ENCODE measurements at regions not wholly inside any gene's neighbourhood (a gene's known extent, or its start where the extent isn't known, plus 50 kb on each side); places are given as distances from the start of the nearest gene placed in this dataset.
"Not testable (repeated sequence)": the region's sequence is repeated elsewhere in the genome, so short reads cannot be mapped to it uniquely, and the experiment has no call there.

DNA sequence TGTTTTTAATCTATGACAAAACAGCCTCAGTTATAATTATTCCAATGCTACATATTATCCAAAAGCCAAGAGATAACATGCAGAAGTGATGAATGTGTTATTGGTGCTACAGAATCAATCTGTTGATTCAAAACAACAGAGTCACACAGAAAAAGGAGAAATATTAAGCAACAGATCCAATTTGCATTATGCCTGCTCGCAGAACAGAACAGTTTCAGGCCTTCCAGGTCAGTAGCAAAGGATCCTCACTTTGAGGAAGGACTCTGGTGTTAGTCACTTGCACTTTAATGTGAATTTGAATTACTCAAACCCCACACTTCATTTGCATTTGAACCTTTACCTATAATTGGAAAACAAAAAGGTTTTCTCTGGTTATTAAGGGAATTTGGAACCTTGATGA, 198.6 kb upstream of the NT5E start:
- no peak overlapping the region for H3K27ac ChIP-seq (ENCODE audit: low read depth in 1 of 2, low read length in 1 of 2)
- DNase-seq (ENCODE audit: low read depth in 6 of 9, low spot score in 9 of 9): no peak
- 62% methylated on average over 1 of the region's 1 CpG for WGBS
- H3K9me3 ChIP-seq (ENCODE audit: control insufficient read depth in 2 of 2, insufficient read depth in 1 of 2, low read length in 1 of 2): no peaks in the 10 kb centered on the region
- H3K4me1 ChIP-seq (ENCODE audit: control insufficient read depth in 2 of 2, insufficient read depth in 2 of 2, low read length in 2 of 2): no peaks in the 10 kb centered on the region
- no peak overlapping the region for H3K4me3 ChIP-seq (ENCODE audit: low read length in 2 of 2)
- no peaks in the 10 kb centered on the region for H3K27me3 ChIP-seq (ENCODE audit: control insufficient read depth in 2 of 2, insufficient read depth in 1 of 2, low read length in 1 of 2)
- no peaks in the 10 kb centered on the region for H3K36me3 ChIP-seq (ENCODE audit: control insufficient read depth in 2 of 2, insufficient read depth in 2 of 2, low read length in 1 of 2)

DNA sequence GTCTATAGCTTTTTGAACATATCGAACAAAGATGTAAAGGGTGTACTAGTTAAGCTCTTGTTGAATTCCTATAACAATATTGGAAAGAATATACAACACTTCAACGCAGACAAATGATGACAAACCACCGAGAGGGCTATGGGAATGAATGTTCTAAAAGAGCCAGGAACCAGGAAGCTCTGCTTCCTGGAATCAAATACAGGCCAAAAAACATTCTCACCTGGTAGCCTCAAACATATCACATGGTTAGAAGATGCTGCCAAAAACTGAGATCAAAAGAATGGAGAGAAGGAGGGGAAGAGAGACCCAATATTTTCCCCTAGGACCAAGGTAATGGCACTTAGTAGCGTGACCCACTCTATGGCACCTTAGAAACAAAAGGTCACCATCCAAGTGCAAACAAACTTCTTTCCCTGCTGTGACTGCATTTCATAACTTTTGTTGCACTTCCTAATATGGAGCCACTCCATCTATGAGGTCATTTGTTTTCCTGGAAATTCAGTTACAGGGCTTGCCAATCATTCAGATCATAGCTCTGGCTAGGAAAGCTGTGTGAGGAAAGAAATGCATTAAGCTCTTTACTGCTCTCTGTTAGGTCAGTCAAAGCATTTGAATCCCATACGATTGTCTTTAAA, 199.2 kb upstream of the NT5E start:
- 88% methylated on average over 5 of the region's 5 CpGs for WGBS
- Histone ChIP-seq H3K4me1 (ENCODE audit: control insufficient read depth in 2 of 2, insufficient read depth in 2 of 2, low read length in 2 of 2) (no peaks in the 10 kb centered on the region), H3K9me3 (ENCODE audit: control insufficient read depth in 2 of 2, insufficient read depth in 1 of 2, low read length in 1 of 2) (no peaks in the 10 kb centered on the region), H3K27me3 (ENCODE audit: control insufficient read depth in 2 of 2, insufficient read depth in 1 of 2, low read length in 1 of 2) (no peaks in the 10 kb centered on the region), H3K27ac (ENCODE audit: low read depth in 1 of 2, low read length in 1 of 2) (no peak overlapping the region), H3K36me3 (ENCODE audit: control insufficient read depth in 2 of 2, insufficient read depth in 2 of 2, low read length in 1 of 2) (no peaks in the 10 kb centered on the region), H3K4me3 (ENCODE audit: low read length in 2 of 2) (no peak overlapping the region)
- DNase-seq (ENCODE audit: low read depth in 6 of 9, low spot score in 9 of 9): no peak

- Histone ChIP-seq H3K4me1 (ENCODE audit: control insufficient read depth in 2 of 2, insufficient read depth in 2 of 2, low read length in 2 of 2) (no peaks in the 10 kb centered on the region), H3K36me3 (ENCODE audit: control insufficient read depth in 2 of 2, insufficient read depth in 2 of 2, low read length in 1 of 2) (no peaks in the 10 kb centered on the region), H3K27me3 (ENCODE audit: control insufficient read depth in 2 of 2, insufficient read depth in 1 of 2, low read length in 1 of 2) (no peaks in the 10 kb centered on the region), H3K27ac (ENCODE audit: low read depth in 1 of 2, low read length in 1 of 2) (no peak overlapping the region), H3K9me3 (ENCODE audit: control insufficient read depth in 2 of 2, insufficient read depth in 1 of 2, low read length in 1 of 2) (no peaks in the 10 kb centered on the region), H3K4me3 (ENCODE audit: low read length in 2 of 2) (no peak overlapping the region)
- no peak for DNase-seq (ENCODE audit: low read depth in 6 of 9, low spot score in 9 of 9)
- WGBS: 89% methylated on average over 3 of the region's 3 CpGs
These were observed 204.9 kb upstream of the NT5E start for GRCh38 chr6:85245004-85245403.

DNA sequence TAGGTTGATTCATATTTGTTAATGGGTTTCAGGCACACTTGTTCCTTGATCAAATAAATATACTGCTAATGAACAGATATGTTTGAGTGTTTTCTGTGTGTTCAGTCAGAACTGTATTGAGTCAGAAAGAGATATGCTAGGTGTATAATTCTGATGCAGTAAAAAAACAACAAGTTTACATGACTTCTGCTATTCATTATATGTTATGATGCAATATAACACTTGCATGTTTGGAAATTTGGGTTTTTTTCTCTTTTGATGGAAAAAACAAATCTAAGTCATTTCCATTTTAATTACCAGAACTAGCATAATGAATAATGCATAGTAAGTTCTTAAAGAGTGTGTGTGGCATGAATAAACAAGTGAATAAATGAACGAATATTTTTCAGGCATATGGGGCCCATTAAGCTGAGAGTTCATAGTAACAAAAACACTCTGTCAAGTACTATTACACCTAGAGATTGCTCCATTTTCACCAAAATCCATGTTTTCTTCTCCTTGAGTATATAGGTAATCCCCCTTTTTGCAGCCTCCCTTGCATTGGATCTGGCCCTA, 208.3 kb upstream of the NT5E start:
- H3K4me1 ChIP-seq (ENCODE audit: control insufficient read depth in 2 of 2, insufficient read depth in 2 of 2, low read length in 2 of 2): no peaks in the 10 kb centered on the region

GRCh38 chr6:85240787-85241385, 209.0 kb upstream of the NT5E start:
- no peaks in the 10 kb centered on the region for H3K9me3 ChIP-seq (ENCODE audit: control insufficient read depth in 2 of 2, insufficient read depth in 1 of 2, low read length in 1 of 2)
- no peaks in the 10 kb centered on the region for H3K4me1 ChIP-seq (ENCODE audit: control insufficient read depth in 2 of 2, insufficient read depth in 2 of 2, low read length in 2 of 2)
- H3K27me3 ChIP-seq (ENCODE audit: control insufficient read depth in 2 of 2, insufficient read depth in 1 of 2, low read length in 1 of 2): no peaks in the 10 kb centered on the region
- H3K4me3 ChIP-seq (ENCODE audit: low read length in 2 of 2): no peak overlapping the region
- H3K36me3 ChIP-seq (ENCODE audit: control insufficient read depth in 2 of 2, insufficient read depth in 2 of 2, low read length in 1 of 2): no peaks in the 10 kb centered on the region
- DNase-seq (ENCODE audit: low read depth in 6 of 9, low spot score in 9 of 9): no peak
- H3K27ac ChIP-seq (ENCODE audit: low read depth in 1 of 2, low read length in 1 of 2): no peak overlapping the region
- WGBS: 77% methylated on average over 1 of the region's 1 CpG

More for the DNA sequence above, 208.3 kb upstream of the NT5E start:
- Histone ChIP-seq H3K4me3 (ENCODE audit: low read length in 2 of 2) (no peak overlapping the region), H3K27ac (ENCODE audit: low read depth in 1 of 2, low read length in 1 of 2) (no peak overlapping the region), H3K9me3 (ENCODE audit: control insufficient read depth in 2 of 2, insufficient read depth in 1 of 2, low read length in 1 of 2) (no peaks in the 10 kb centered on the region), H3K27me3 (ENCODE audit: control insufficient read depth in 2 of 2, insufficient read depth in 1 of 2, low read length in 1 of 2) (no peaks in the 10 kb centered on the region), H3K36me3 (ENCODE audit: control insufficient read depth in 2 of 2, insufficient read depth in 2 of 2, low read length in 1 of 2) (no peaks in the 10 kb centered on the region)
- DNase-seq (ENCODE audit: low read depth in 6 of 9, low spot score in 9 of 9): no peak
- 86% methylated on average over 1 of the region's 1 CpG for WGBS

DNA sequence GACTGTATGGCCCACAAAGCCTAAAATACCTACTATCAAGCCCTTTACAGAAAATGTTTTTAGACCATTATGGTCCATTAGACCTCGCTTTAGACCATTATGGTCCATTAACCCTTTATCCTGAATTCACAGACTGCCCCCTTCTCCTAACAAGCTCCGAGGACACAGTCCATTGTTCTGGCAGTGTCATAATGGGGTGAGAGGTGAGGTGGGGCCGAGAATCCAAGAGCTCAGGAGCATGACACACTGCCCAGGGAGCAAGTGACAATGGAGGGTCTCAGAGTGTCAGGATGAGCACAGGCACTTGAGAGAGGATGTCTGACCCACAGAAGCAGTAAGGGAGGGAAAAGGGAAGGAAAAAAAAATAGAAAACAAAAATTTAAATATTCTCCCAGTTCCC, 212.4 kb upstream of the NT5E start:
- Histone ChIP-seq H3K36me3 (ENCODE audit: control insufficient read depth in 2 of 2, insufficient read depth in 2 of 2, low read length in 1 of 2) (no peaks in the 10 kb centered on the region), H3K27me3 (ENCODE audit: control insufficient read depth in 2 of 2, insufficient read depth in 1 of 2, low read length in 1 of 2) (no peaks in the 10 kb centered on the region), H3K4me3 (ENCODE audit: low read length in 2 of 2) (no peak overlapping the region), H3K27ac (ENCODE audit: low read depth in 1 of 2, low read length in 1 of 2) (no peak overlapping the region), H3K9me3 (ENCODE audit: control insufficient read depth in 2 of 2, insufficient read depth in 1 of 2, low read length in 1 of 2) (no peaks in the 10 kb centered on the region), H3K4me1 (ENCODE audit: control insufficient read depth in 2 of 2, insufficient read depth in 2 of 2, low read length in 2 of 2) (no peaks in the 10 kb centered on the region)
- no peak for DNase-seq (ENCODE audit: low read depth in 6 of 9, low spot score in 9 of 9)
- WGBS: 79% methylated on average over 3 of the region's 3 CpGs

DNA sequence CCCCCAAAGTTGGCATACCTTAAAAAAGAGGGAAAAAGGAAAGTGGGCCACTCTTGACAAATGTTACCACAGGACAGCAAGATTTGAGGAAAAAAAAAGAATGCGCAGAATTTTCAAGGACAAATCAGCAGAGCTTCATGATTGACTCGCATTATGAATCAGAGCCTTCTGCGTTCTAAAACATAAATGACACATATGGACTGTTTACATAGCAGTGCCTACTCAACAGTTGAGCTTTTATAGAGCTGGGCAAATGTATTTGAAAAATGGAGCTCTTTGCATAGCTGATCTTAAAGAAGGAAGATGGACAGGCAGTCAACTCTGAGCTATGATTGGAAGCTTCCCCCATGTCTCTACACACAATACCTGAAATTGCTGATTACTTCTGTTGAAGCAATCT, 213.2 kb upstream of the NT5E start:
- Histone ChIP-seq H3K4me1 (ENCODE audit: control insufficient read depth in 2 of 2, insufficient read depth in 2 of 2, low read length in 2 of 2) (no peaks in the 10 kb centered on the region), H3K4me3 (ENCODE audit: low read length in 2 of 2) (no peak overlapping the region), H3K27ac (ENCODE audit: low read depth in 1 of 2, low read length in 1 of 2) (no peak overlapping the region), H3K36me3 (ENCODE audit: control insufficient read depth in 2 of 2, insufficient read depth in 2 of 2, low read length in 1 of 2) (no peaks in the 10 kb centered on the region), H3K27me3 (ENCODE audit: control insufficient read depth in 2 of 2, insufficient read depth in 1 of 2, low read length in 1 of 2) (no peaks in the 10 kb centered on the region), H3K9me3 (ENCODE audit: control insufficient read depth in 2 of 2, insufficient read depth in 1 of 2, low read length in 1 of 2) (no peaks in the 10 kb centered on the region)
- no peak for DNase-seq (ENCODE audit: low read depth in 6 of 9, low spot score in 9 of 9)
- WGBS: 64% methylated on average over 3 of the region's 3 CpGs

DNA sequence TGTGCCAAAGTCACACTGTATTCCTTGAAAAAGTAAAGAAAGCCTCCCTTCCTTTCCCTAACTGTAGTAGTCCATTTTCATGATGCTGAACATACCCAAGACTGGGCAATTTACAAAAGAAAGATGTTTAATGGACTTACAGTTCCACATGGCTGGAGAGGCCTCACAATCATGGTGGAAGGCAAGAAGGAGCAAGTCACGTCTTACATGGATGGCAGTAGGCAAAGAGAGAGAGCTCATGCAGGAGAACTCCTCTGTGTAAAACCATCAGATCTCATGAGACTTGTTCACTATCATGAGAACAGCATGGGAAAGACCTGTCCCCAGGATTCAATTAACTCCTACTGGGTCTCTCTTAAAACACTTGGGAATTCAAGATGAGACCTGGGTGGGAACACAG, 222.5 kb upstream of the NT5E start:
- not testable (repeated sequence) for DNase-seq (ENCODE audit: low read depth in 6 of 9, low spot score in 9 of 9); H3K9me3 ChIP-seq (ENCODE audit: control insufficient read depth in 2 of 2, insufficient read depth in 1 of 2, low read length in 1 of 2)
- WGBS: 88% methylated on average over 1 of the region's 1 CpG

DNA sequence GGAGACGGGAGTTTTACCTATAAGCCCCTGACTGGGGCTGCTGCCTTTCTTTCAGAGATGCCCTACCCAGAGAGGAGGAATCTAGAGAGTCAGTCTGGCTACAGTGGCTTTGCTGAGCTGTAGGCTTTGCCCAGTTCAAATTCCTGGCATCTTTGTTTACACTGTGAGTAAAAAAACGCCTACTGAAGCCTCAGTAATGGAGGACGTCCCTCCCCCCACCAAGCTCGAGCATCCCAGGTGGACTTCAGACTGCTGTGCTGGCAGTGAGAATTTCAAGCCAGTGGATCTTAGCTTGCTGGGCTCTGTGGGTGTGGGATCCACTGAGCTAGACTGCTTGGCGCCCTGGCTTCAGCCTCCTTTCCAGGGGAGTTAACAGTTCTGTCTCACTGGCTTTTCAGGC, 237.1 kb upstream of the NT5E start:
- H3K27ac ChIP-seq (ENCODE audit: low read depth in 1 of 2, low read length in 1 of 2); H3K36me3 ChIP-seq (ENCODE audit: control insufficient read depth in 2 of 2, insufficient read depth in 2 of 2, low read length in 1 of 2); H3K27me3 ChIP-seq (ENCODE audit: control insufficient read depth in 2 of 2, insufficient read depth in 1 of 2, low read length in 1 of 2); DNase-seq (ENCODE audit: low read depth in 6 of 9, low spot score in 9 of 9); H3K9me3 ChIP-seq (ENCODE audit: control insufficient read depth in 2 of 2, insufficient read depth in 1 of 2, low read length in 1 of 2); H3K4me1 ChIP-seq (ENCODE audit: control insufficient read depth in 2 of 2, insufficient read depth in 2 of 2, low read length in 2 of 2); H3K4me3 ChIP-seq (ENCODE audit: low read length in 2 of 2): not testable (repeated sequence)
- 44% methylated on average over 5 of the region's 5 CpGs for WGBS

More for the DNA sequence above, 222.5 kb upstream of the NT5E start:
- H3K27me3 ChIP-seq (ENCODE audit: control insufficient read depth in 2 of 2, insufficient read depth in 1 of 2, low read length in 1 of 2); H3K36me3 ChIP-seq (ENCODE audit: control insufficient read depth in 2 of 2, insufficient read depth in 2 of 2, low read length in 1 of 2); H3K27ac ChIP-seq (ENCODE audit: low read depth in 1 of 2, low read length in 1 of 2); H3K4me1 ChIP-seq (ENCODE audit: control insufficient read depth in 2 of 2, insufficient read depth in 2 of 2, low read length in 2 of 2); H3K4me3 ChIP-seq (ENCODE audit: low read length in 2 of 2): not testable (repeated sequence)
